NOMO-1 treated with dmso at 0.1 percent for 144 hours (cell line): ENCODE measurements at regions not wholly inside any gene's neighbourhood (a gene's known extent, or its start where the extent isn't known, plus 50 kb on each side); places are given as distances from the start of the nearest gene placed in this dataset.
"Not testable (repeated sequence)": the region's sequence is repeated elsewhere in the genome, so short reads cannot be mapped to it uniquely, and the experiment has no call there.

Experiments used
- DNase-seq: peaks from one replicate; lab custom pipeline; 2025; ENCODE audit not compliant: unreplicated experiment; lab: John Stamatoyannopoulos, UW

- DNase-seq, result no peak
Measured at GRCh38 chr22:35475545-35475944, 65.1 kb upstream of the RASD2 start.

GRCh38 chr22:35476341-35476740, 64.3 kb upstream of the RASD2 start:
- DNase-seq, result no peak

GRCh38 chr22:35477911-35478582, 62.6 kb upstream of the RASD2 start:
- DNase-seq, result peak; percentile 86

GRCh38 chr22:35478633-35479107, 62.0 kb upstream of the RASD2 start:
- DNase-seq, result no peak

- DNase-seq, result no peak
Measured at GRCh38 chr22:35479359-35479758, 61.3 kb upstream of the RASD2 start.

GRCh38 chr22:35479985-35480550, 60.6 kb upstream of the RASD2 start:
- DNase-seq, result no peak

GRCh38 chr22:35480627-35481550, 59.7 kb upstream of the RASD2 start:
- no peak for DNase-seq

- DNase-seq, result no peak
Measured at GRCh38 chr22:35482311-35482710, 58.3 kb upstream of the RASD2 start.

GRCh38 chr22:35482974-35483373, 57.7 kb upstream of the RASD2 start:
- DNase-seq, result no peak

GRCh38 chr22:35483730-35484129, 56.9 kb upstream of the RASD2 start:
- DNase-seq, result no peak

GRCh38 chr22:35484651-35485556, 55.7 kb upstream of the RASD2 start:
- no peak for DNase-seq

- DNase-seq, result no peak
Measured at GRCh38 chr22:35486116-35486631, 54.5 kb upstream of the RASD2 start.

GRCh38 chr22:35487623-35488022, 53.0 kb upstream of the RASD2 start:
- not testable (repeated sequence) for DNase-seq

- DNase-seq, result no peak
Measured at GRCh38 chr22:35488513-35488912, 52.1 kb upstream of the RASD2 start.

- DNase-seq, result no peak
Measured at GRCh38 chr22:35489239-35489638, 51.4 kb upstream of the RASD2 start.
